NCI-H2107 (cell line): ENCODE measurements at regions not wholly inside any gene's neighbourhood (a gene's known extent, or its start where the extent isn't known, plus 50 kb on each side); places are given as distances from the start of the nearest gene placed in this dataset.
"Not testable (repeated sequence)": the region's sequence is repeated elsewhere in the genome, so short reads cannot be mapped to it uniquely, and the experiment has no call there.

Source experiments
- DNase-seq: peaks from one replicate; lab custom pipeline; 2025; lab: John Stamatoyannopoulos, UW

- DNase-seq = no peak
These were observed 237.2 kb downstream of the TOX3 start for GRCh38 chr16:52309446-52310416.

- DNase-seq = no peak
These were observed 238.9 kb downstream of the TOX3 start for GRCh38 chr16:52308051-52308450.

GRCh38 chr16:52301026-52301425 lies 245.9 kb downstream of the TOX3 start:
- no peak for DNase-seq

DNA sequence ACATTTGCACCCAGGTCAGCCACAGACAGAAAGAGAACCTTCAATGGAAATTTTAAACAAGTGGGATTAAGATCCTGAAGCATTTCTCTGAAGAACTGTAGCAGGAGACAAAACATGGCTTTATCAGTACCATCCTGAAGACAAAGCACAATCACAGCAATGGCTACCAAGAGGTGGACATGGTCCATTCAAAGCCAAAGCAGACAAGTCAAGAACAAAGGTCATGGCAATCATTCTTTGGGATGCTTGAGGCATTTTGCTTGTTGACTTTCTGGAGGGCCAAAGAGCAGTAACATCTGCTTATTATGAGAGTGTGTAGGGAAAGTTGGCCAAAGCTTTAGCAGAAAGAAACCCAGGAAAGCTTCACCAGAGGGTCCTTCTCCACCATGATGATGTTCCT lies 248.2 kb downstream of the TOX3 start:
- DNase-seq = no peak

GRCh38 chr16:52296706-52297315 lies 250.1 kb downstream of the TOX3 start:
- DNase-seq = not testable (repeated sequence)

DNA sequence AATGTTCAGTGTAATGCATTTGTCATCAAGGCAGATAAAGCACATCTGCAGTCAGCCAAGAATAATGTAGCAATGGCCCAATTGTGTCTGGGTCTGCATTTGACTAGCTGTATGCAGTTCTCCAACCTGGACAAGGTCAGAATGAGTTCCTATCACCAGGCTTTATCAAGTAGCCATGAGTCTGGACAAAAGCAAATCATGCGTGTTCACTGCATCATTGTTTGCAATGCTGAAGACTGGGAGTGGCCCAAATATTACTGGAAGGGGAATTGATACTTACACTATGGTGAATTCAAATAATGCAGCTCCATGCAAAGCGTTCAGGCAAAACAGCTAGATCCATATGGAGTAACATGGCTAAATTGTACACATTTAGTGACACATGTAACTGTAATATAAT lies 250.9 kb downstream of the TOX3 start:
- DNase-seq = no peak

GRCh38 chr16:52294660-52295059 lies 252.3 kb downstream of the TOX3 start:
- no peak for DNase-seq

GRCh38 chr16:52293204-52293603 lies 253.7 kb downstream of the TOX3 start:
- DNase-seq = no peak

DNA sequence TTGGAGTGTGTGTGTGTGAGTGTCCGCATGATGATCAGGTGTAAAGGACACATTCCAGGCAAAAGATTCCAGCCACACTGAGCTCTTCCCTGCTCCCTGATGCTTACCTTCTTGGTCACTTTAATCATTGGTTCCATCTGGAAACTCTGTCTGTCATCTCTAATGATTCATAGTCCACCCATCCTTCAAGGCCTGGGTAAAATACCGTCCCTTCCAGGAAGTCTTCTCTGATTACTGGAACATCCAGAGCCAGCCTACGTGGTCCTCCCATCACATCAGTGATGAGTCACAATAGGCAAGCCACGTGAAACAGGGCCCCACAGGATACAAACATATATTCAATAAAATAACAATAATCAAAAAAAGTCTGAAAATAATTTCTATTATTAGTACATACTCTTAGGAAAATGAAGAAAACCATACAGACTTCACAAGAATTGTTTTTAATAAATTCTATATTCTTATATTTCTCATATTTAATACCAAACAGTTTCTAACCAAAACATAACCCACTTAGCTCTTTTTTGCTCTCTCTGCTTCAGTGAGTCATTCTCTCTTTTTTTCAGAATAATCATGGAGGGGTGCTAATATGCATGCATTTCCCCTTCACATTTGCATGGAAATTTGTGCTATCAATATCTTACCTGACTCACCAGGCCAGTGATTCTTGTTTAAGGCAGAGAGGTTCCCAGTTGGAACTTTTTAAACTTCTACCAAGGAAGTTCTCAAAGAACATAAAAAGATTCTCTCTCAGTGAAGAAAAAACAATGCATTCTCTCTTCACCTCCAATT lies 263.2 kb downstream of the TOX3 start:
- DNase-seq = no peak

- DNase-seq = no peak
These were observed 263.9 kb downstream of the TOX3 start for GRCh38 chr16:52283018-52283417.

- DNase-seq = no peak
These were observed 266.9 kb downstream of the TOX3 start for GRCh38 chr16:52280086-52280485.

- no peak for DNase-seq
These were observed 275.7 kb downstream of the TOX3 start for GRCh38 chr16:52271088-52271750.

DNA sequence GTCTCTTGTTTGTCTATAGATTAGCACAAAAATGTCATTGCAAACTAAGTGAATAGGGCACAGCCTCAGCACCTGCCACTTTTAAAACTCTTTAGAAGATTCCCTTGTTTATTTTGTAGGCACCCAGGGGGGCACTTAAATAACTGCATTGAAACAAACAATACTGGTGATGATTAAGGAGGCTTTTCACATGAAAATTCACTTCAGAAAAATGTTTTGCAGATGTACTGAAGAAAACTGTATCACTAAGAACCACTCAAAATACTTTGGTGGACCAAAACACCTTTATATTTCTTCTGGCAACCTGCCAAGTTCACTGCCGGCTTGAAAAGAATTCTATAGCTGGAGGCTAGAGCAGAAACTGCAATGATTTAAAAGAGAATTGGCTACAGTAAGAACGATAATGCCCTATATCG lies 281.5 kb downstream of the TOX3 start:
- peak; percentile 80 for DNase-seq

GRCh38 chr16:52257534-52257933 lies 289.4 kb downstream of the TOX3 start:
- DNase-seq = no peak

GRCh38 chr16:52256310-52257078 lies 290.4 kb downstream of the TOX3 start:
- DNase-seq = no peak

DNA sequence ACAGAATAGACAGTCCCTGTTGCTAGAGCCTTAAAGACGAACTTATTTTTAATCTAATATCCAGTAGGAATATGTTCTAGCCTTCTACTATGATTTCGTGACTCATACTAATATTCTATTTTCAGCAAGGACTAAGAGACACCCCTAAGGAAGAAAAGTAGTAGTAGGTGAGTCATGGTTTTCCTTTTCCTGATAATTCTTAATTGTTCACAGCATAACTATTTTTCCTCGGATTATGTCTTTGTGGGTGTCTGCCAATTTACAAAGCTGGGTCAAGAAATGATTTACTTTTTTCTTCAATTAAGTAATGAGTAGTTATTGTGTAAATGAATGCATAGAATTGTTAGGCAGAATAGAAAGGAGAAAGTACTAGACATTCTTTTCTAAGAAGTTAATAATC lies 292.2 kb downstream of the TOX3 start:
- DNase-seq = no peak

- DNase-seq = no peak
These were observed 294.3 kb downstream of the TOX3 start for GRCh38 chr16:52252680-52253079.

DNA sequence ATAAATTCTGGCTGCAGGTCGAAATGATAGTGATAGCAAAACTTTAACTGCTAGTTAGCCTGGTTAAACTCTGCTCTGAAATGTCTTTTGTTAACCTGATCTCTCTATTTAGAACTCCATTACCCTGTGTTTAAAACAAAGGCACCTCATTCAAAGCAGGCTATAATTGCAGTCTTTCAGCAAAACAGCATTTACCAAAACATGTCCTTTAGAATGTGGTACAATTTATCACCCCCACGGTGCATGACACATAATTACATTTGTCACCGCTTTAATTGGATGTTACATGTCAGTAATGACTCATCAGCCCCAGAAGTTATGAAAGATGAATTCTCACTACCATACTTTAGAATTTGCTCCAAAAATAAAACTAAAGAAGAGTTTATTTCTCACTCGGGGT lies 295.4 kb downstream of the TOX3 start:
- no peak for DNase-seq

- no peak for DNase-seq
These were observed 299.2 kb downstream of the TOX3 start for GRCh38 chr16:52247737-52248136.

- DNase-seq = no peak
These were observed 308.2 kb downstream of the TOX3 start for GRCh38 chr16:52238710-52239109.

DNA sequence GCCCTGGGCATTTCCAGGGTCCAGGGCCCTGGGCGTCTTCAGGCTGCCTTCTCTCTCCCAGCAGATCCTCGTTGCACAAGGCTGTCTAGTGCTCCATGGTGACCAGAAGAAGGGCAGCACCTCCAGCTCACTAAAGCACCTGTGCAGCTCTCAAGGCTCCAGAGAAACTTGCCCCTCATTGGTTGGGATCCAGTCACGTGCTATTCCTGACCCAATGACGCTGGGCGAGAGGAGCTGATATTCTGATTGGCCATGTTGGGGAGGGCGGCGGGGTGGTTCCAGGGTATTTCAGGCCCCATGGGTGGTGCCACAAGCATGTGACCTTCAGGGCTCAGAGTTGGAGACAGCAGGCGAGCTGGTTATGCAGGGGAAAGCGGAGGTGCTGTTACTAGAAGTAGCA lies 309.1 kb downstream of the TOX3 start:
- DNase-seq = no peak
